Smooth muscle cell (in vitro differentiated cells): ENCODE measurements at regions not wholly inside any gene's neighbourhood (a gene's known extent, or its start where the extent isn't known, plus 50 kb on each side); places are given as distances from the start of the nearest gene placed in this dataset.

Source experiments
- DNase-seq: peaks from one replicate; lab custom pipeline; 2025; ENCODE audit not compliant: unreplicated experiment; lab: John Stamatoyannopoulos, UW
- H2AFZ ChIP-seq: fragments of 200-600 bp; sonication (generic); 2 replicates; pipeline ENCODE4 v1.6.0; 2016; ENCODE audit warnings: antibody characterized with exemption, low read depth, mild to moderate bottlenecking
- H3F3A ChIP-seq: fragments of 200-600 bp; sonication (generic); 2 replicates; pipeline ENCODE4 v1.6.0; 2017; ENCODE audit warnings: antibody characterized with exemption, low read depth
- H3K27ac ChIP-seq: fragments of 200-600 bp; sonication (generic); 2 replicates; pipeline ENCODE4 v1.5.1; 2016; ENCODE audit warnings: low read depth, mild to moderate bottlenecking
- H3K27me3 ChIP-seq: fragments of 200-600 bp; sonication (generic); 2 replicates; pipeline ENCODE4 v1.6.1; 2016; ENCODE audit warnings: low read depth, mild to moderate bottlenecking
- H3K36me3 ChIP-seq: fragments of 200-600 bp; sonication (generic); 2 replicates; pipeline ENCODE4 v1.5.1; 2016; ENCODE audit warnings: low read depth
- H3K4me1 ChIP-seq: fragments of 200-600 bp; sonication (generic); 2 replicates; pipeline ENCODE4 v1.5.1; 2016; ENCODE audit warnings: low read depth
- H3K4me2 ChIP-seq: fragments of 200-600 bp; sonication (generic); 2 replicates; pipeline ENCODE4 v1.6.0; 2016; ENCODE audit warnings: mild to moderate bottlenecking
- H3K4me3 ChIP-seq: fragments of 200-600 bp; sonication (generic); 2 replicates; pipeline ENCODE4 v1.5.1; 2016; ENCODE audit warnings: mild to moderate bottlenecking
- H3K79me2 ChIP-seq: fragments of 200-600 bp; sonication (generic); 2 replicates; pipeline ENCODE4 v1.6.0; 2016; ENCODE audit warnings: low read depth, mild to moderate bottlenecking
- H3K9ac ChIP-seq: fragments of 200-600 bp; sonication (generic); 2 replicates; pipeline ENCODE4 v1.6.0; 2016; ENCODE audit warnings: low read depth
- H3K9me3 ChIP-seq: fragments of 200-600 bp; sonication (generic); replicated peaks from 2 replicates; pipeline ENCODE4 v1.5.1; 2016; ENCODE audit warnings: low read depth
- H4K20me1 ChIP-seq: fragments of 200-600 bp; sonication (generic); 2 replicates; pipeline ENCODE4 v1.6.0; 2016; ENCODE audit warnings: low read depth
- CTCF ChIP-seq: fragments of 200-600 bp; sonication (generic); IDR thresholded peaks from 2 replicates; pipeline ENCODE4 v1.5.1; 2017; ENCODE audit warnings: borderline replicate concordance, mild to moderate bottlenecking, antibody characterized with exemption; ENCODE audit not compliant: insufficient read depth, poor library complexity, severe bottlenecking
- WGBS: methylation state at CpG from one replicate; pipeline ENCODE4 v1.1.7; 2016; ENCODE audit warnings: low lambda C conversion rate; 5-methylcytosine and 5-hydroxymethylcytosine counted together

- Histone ChIP-seq H3K27me3 (no peaks in the 10 kb centered on the region), H3F3A (no peaks in the 10 kb centered on the region), H3K36me3 (no peaks in the 10 kb centered on the region), H3K4me2 (no peak overlapping the region), H3K4me1 (no peaks in the 10 kb centered on the region), H3K79me2 (no peaks in the 10 kb centered on the region), H2AFZ (no peak overlapping the region), H4K20me1 (no peaks in the 10 kb centered on the region), H3K27ac (no peak overlapping the region), H3K9me3 (no peaks in the 10 kb centered on the region), H3K9ac (no peak overlapping the region), H3K4me3 (no peak overlapping the region)
- no peak for DNase-seq
- TF ChIP-seq CTCF: no peak
- WGBS: 75% methylated on average over 1 of the region's 1 CpG
These were observed 100.8 kb upstream of the UGP2 start for GRCh38 chr2:63740943-63741342.

GRCh38 chr2:63741884-63742579, 99.7 kb upstream of the UGP2 start:
- Histone ChIP-seq H3K4me1 (no peaks in the 10 kb centered on the region), H2AFZ (peak overlapping the region; percentile 5), H3K79me2 (no peaks in the 10 kb centered on the region), H3K36me3 (no peaks in the 10 kb centered on the region), H3F3A (no peaks in the 10 kb centered on the region), H3K9ac (no peak overlapping the region), H3K4me2 (no peak overlapping the region), H4K20me1 (no peaks in the 10 kb centered on the region), H3K27ac (no peak overlapping the region), H3K4me3 (no peak overlapping the region), H3K27me3 (no peaks in the 10 kb centered on the region), H3K9me3 (no peaks in the 10 kb centered on the region)
- no peak for DNase-seq
- TF ChIP-seq CTCF: no peak
- WGBS: 88% methylated on average over 3 of the region's 3 CpGs

- no peak for TF ChIP-seq CTCF
- WGBS: 90% methylated on average over 5 of the region's 5 CpGs
These were observed 99.1 kb upstream of the UGP2 start for GRCh38 chr2:63742580-63742976.

More at GRCh38 chr2:63742580-63742976, 99.1 kb upstream of the UGP2 start:
- no peak overlapping the region for H3K4me3 ChIP-seq
- no peaks in the 10 kb centered on the region for H3K27me3 ChIP-seq
- no peaks in the 10 kb centered on the region for H3F3A ChIP-seq
- H3K4me1 ChIP-seq: no peaks in the 10 kb centered on the region
- no peaks in the 10 kb centered on the region for H3K79me2 ChIP-seq
- H3K9me3 ChIP-seq: no peaks in the 10 kb centered on the region
- H2AFZ ChIP-seq: no peak overlapping the region
- H3K27ac ChIP-seq: no peak overlapping the region
- H3K36me3 ChIP-seq: no peaks in the 10 kb centered on the region
- no peak overlapping the region for H3K4me2 ChIP-seq
- no peak overlapping the region for H3K9ac ChIP-seq
- no peak for DNase-seq
- H4K20me1 ChIP-seq: no peaks in the 10 kb centered on the region
